H54 (cell line): ENCODE measurements at regions not wholly inside any gene's neighbourhood (a gene's known extent, or its start where the extent isn't known, plus 50 kb on each side); places are given as distances from the start of the nearest gene placed in this dataset.

ENCODE experiments used
- DNase-seq: peaks from one replicate; pipeline ENCODE4 v3.0.0; 2011; ENCODE audit warnings: low spot score, mixed read lengths; ENCODE audit not compliant: insufficient read length
- FAIRE-seq: peaks from 3 replicates; lab custom pipeline; 2011; peaks lifted over from hg19 to GRCh38; lab: Jason Lieb, UNC
- POLR2A ChIP-seq: IDR thresholded peaks from 2 replicates; pipeline ENCODE4 v1.6.1; 2011; ENCODE audit warnings: low read depth, mild to moderate bottlenecking, low read length

- DNase-seq, result no peak
- no peak for TF ChIP-seq POLR2A
- FAIRE-seq, result no peak
Observed at GRCh38 chr5:57094753-57095683, 78.8 kb upstream of the GPBP1 start.

DNA sequence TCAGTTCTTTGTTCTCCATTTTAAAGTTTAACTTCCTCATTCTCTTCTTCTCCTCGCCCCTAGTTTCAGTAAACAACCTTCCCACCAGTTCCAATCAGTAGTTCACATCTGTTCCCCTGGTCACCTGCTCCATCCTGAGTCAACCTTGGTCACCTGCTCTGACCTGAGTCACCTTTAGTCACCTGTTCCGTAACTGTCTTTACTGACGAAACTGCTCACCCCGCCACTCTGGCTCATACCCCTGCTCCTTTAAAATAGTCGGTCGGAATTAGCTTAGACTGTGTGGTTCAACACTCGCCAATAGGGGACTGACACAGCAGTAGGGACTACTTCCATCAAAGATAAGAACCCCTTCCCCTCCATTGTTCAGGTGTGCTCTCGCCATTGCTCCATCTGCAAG lies 76.3 kb upstream of the GPBP1 start:
- FAIRE-seq (no peak), DNase-seq (no peak)
- no peak for TF ChIP-seq POLR2A

DNA sequence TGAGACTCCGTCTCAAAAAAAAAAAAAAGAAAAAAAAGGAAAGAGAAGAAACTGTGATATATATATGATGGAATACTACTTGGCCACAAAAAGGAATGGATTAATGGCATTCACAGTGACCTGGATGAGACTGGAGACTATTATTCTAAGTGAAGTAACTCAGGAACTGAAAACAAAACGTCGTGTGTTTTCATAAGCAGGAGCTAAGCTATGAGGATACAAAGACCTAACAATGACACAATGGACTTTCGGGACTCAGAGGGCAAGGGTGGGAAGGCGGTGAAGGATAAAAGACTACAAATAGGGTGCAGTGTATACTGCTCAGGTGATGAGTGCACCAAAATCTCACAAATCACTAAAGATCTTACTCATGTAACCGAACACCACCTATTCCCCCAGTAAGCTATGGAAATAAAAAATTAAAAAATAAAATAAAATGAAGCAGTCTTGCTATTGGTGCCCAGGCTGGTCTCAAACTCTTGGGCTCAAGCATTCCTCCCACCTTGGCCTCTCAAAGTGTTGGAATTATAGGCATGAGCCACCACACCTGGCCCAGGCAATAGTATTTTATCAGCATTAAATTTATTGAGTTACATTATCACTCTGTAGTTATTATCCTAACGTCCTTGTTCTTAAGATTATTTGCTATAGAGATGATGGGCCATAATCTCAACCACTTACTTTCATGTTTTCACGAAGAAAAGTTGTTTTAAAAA lies 71.5 kb upstream of the GPBP1 start:
- DNase-seq (no peak), FAIRE-seq (no peak)
- TF ChIP-seq POLR2A, result no peak

- TF ChIP-seq POLR2A, result no peak
- DNase-seq (no peak), FAIRE-seq (no peak)
Observed at GRCh38 chr5:57102905-57103255, 71.0 kb upstream of the GPBP1 start.

DNA sequence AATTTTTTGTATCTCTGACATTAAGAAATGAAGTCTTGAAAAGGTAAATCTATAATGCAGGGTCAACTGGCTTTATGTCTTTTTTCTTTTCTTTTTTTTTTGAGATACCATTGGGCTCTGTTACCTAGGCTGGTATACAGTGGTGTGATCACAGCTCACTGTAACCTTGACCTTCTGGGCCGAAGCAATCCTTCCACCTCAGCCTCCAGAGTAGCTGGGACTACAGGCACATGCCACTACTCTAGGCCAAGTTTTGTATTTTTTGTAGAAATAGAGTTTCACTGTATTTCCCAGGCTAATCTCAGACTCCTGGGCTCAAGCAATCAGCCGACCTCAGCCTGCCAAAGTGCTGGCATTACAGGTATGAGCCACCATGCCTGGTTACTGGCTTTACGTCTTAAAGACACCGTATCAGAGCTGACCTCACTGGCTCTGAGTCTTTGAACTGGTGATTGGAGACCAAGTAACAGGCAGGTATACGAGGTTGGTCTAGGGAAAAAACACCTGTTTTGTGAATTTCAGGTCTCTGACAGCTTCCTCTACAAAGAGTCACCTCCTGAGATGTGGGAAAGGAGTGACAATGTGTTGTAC lies 70.4 kb upstream of the GPBP1 start:
- TF ChIP-seq POLR2A, result no peak
- no peak for DNase-seq
- FAIRE-seq, result no peak

- no peak for TF ChIP-seq POLR2A
- no peak for FAIRE-seq
- no peak for DNase-seq
Observed at GRCh38 chr5:57106661-57107060, 67.2 kb upstream of the GPBP1 start.

GRCh38 chr5:57111993-57112392 lies 61.9 kb upstream of the GPBP1 start:
- FAIRE-seq, result no peak
- no peak for TF ChIP-seq POLR2A
- DNase-seq, result no peak

DNA sequence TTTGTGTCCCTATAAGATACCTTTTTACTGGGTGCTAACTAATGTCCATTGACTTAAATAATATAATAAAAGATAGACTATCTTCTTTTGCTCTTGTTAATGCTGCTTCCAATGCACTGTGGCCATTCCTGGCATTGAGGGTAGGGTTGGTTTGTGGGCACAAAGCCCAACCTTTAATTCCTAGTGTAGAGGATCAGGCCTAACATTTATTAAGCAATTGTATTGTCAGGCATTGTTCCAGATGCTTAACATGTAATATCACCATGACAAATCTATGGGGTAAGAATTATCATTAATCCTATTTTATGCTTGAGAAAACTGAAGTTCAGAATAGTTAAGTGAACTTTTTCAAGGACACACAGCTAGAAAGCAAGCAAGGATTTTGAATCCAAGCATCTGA lies 60.4 kb upstream of the GPBP1 start:
- DNase-seq (no peak), FAIRE-seq (no peak)
- TF ChIP-seq POLR2A, result no peak

DNA sequence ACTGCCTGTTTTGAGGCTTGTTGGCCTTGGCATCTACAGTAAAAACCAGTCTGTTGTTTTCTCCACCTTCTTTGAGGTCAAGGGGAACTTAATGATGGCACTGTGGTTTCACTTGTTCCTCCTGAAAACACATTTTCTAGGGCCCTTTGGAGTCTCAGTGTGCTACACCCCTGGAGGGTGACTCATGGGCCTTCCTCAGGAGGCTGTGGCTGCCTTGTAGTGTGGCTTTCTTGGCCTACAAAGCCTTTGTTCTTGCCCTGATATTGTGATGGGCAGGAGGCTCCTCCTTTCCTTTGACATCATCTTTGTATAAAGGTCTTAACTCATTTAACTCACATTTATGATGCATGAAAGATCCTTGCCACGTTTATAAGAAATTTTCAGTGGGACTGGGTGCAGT lies 56.3 kb upstream of the GPBP1 start:
- no peak for TF ChIP-seq POLR2A
- FAIRE-seq, result no peak
- peak; percentile 15 for DNase-seq

- no peak for TF ChIP-seq POLR2A
- DNase-seq (no peak), FAIRE-seq (no peak)
Observed at GRCh38 chr5:57119031-57119430, 54.8 kb upstream of the GPBP1 start.

- DNase-seq (no peak), FAIRE-seq (no peak)
- TF ChIP-seq POLR2A, result no peak
Observed at GRCh38 chr5:57124014-57124413, 49.8 kb upstream of the GPBP1 start.
